ENCODE measurements at regions not wholly inside any gene's neighbourhood (a gene's known extent, or its start where the extent isn't known, plus 50 kb on each side); places are given as distances from the start of the nearest gene placed in this dataset.

- no peaks in the 10 kb centered on the region for H3K79me1 ChIP-seq (ENCODE audit: low read depth in 1 of 2, low read length in 2 of 2)
- H3K27ac ChIP-seq (ENCODE audit: insufficient read depth, low read length), result no peak overlapping the region
- H3K4ac ChIP-seq (ENCODE audit: low read depth, low read length), result no peak overlapping the region
- H3K9me1 ChIP-seq (ENCODE audit: insufficient read depth, low read length), result no peaks in the 10 kb centered on the region
- no peak overlapping the region for H2BK120ac ChIP-seq (ENCODE audit: low read depth, low read length)
- H2BK20ac ChIP-seq (ENCODE audit: low read depth, low read length), result no peak overlapping the region
- ATAC-seq (ENCODE audit: low read depth) (no peak), DNase-seq (no peak)
- no peak overlapping the region for H3K18ac ChIP-seq (ENCODE audit: low read depth, low read length)
- H2BK5ac ChIP-seq (ENCODE audit: low read depth, low read length, poor library complexity, severe bottlenecking), result no peak overlapping the region
- H3K9me3 ChIP-seq (ENCODE audit: control insufficient read depth, insufficient read depth, low read length), result peaks cover 6% of the 10 kb centered on the region
- dilution Hi-C loops (cut with HindIII; ENCODE audit: low sequenced_read_pairs, unreplicated experiment), result no loop called here
- H4K8ac ChIP-seq (ENCODE audit: low read depth in 2 of 2, low read length in 2 of 2), result no peak overlapping the region
- no peak overlapping the region for H3K4me2 ChIP-seq (ENCODE audit: low read depth, low read length)
- H2AFZ ChIP-seq (replicated peaks; ENCODE audit: low read length, poor library complexity), result no peak overlapping the region
- H3K4me1 ChIP-seq (ENCODE audit: control insufficient read depth, insufficient read depth, low read length), result no peaks in the 10 kb centered on the region
- H4K5ac ChIP-seq (ENCODE audit: low read depth, low read length), result no peak overlapping the region
- no peak overlapping the region for H2AK5ac ChIP-seq (ENCODE audit: low read depth, low read length)
- no peak overlapping the region for H3K56ac ChIP-seq (ENCODE audit: extremely low read depth, insufficient read depth, low read length)
- in situ Hi-C loops (cut with MboI; ENCODE audit: low sequenced_read_pairs), result no loop called here
- H3K9ac ChIP-seq (ENCODE audit: low read depth, low read length), result no peak overlapping the region
- H3K14ac ChIP-seq (replicated peaks; ENCODE audit: low read depth, low read length), result no peak overlapping the region
- TF ChIP-seq CTCF (conservative IDR thresholded peaks at IDR 0.05; ENCODE audit: low read depth, low read length) (no peak), ELK1 (IDR thresholded peaks at IDR 0.05; ENCODE audit: borderline replicate concordance, low read depth, low read length) (no peak), CEBPB (IDR thresholded peaks at IDR 0.05; ENCODE audit: low read depth, low read length) (no peak), NFE2L2 (IDR thresholded peaks at IDR 0.05; ENCODE audit: low read depth, low read length) (no peak), FOS (IDR thresholded peaks at IDR 0.05; ENCODE audit: low read depth, low read length) (no peak), MXI1 (IDR thresholded peaks at IDR 0.05; ENCODE audit: borderline replicate concordance, low read depth, low read length) (no peak), USF2 (IDR thresholded peaks at IDR 0.05; ENCODE audit: low read depth, low read length) (no peak), MAFK (IDR thresholded peaks at IDR 0.05; ENCODE audit: low read depth, low read length) (no peak), MAZ (IDR thresholded peaks at IDR 0.05; ENCODE audit: borderline replicate concordance, low read depth, low read length) (no peak), RCOR1 (IDR thresholded peaks at IDR 0.05; ENCODE audit: insufficient replicate concordance, low read length) (no peak), POLR2A (IDR thresholded peaks at IDR 0.05; ENCODE audit: low read depth, low read length) (no peak), SMC3 (IDR thresholded peaks at IDR 0.05; ENCODE audit: low read depth, low read length) (no peak), CHD1 (IDR thresholded peaks at IDR 0.05; ENCODE audit: low read depth, low read length) (no peak), RAD21 (IDR thresholded peaks at IDR 0.05; ENCODE audit: low read length) (no peak)
- ChIA-PET POLR2A (ENCODE audit: unreplicated experiment) (no interaction called here), CTCF (no interaction called here)
- no peak overlapping the region for H2AK9ac ChIP-seq (replicated peaks; ENCODE audit: low read depth, low read length, poor library complexity)
- no CpG with 5 or more reads among the region's 4 CpGs for WGBS, 2 experiments (ENCODE audit: extremely low coverage in 2 of 2, insufficient read length in 1 of 2)
- no peak overlapping the region for H4K91ac ChIP-seq (ENCODE audit: insufficient read depth, low read depth, low read length)
- H2BK15ac ChIP-seq (ENCODE audit: low read depth, low read length), result no peak overlapping the region
- intact Hi-C loops (cut with micrococcal nuclease), result no loop called here
- H3K36me3 ChIP-seq (ENCODE audit: control insufficient read depth, insufficient read depth, low read length), result no peaks in the 10 kb centered on the region
- H3K23ac ChIP-seq (ENCODE audit: low read depth, low read length), result no peak overlapping the region
- H3K4me3 ChIP-seq (ENCODE audit: insufficient read depth, low read depth, low read length), result no peak overlapping the region
- no TSS peak for BruUV-seq (replicated peaks)
- no peaks in the 10 kb centered on the region for H4K20me1 ChIP-seq (ENCODE audit: insufficient read depth, low read length)
- H3K27me3 ChIP-seq (ENCODE audit: control insufficient read depth, insufficient read depth, low read length), result no peaks in the 10 kb centered on the region
These were observed 403.9 kb upstream of the LMCD1 start for GRCh38 chr3:8097690-8098089.

All from IMR-90 (cell line).